Uterus (tissue), 3 donors: ENCODE measurements at regions not wholly inside any gene's neighbourhood (a gene's known extent, or its start where the extent isn't known, plus 50 kb on each side); places are given as distances from the start of the nearest gene placed in this dataset.
"Not testable (repeated sequence)": the region's sequence is repeated elsewhere in the genome, so short reads cannot be mapped to it uniquely, and the experiment has no call there.

ENCODE experiments used
- DNase-seq, 2 donors: peaks; one replicate each; pipeline ENCODE4 v3.0.0-alpha.2; 2019 to 2020
- H3K27ac ChIP-seq, 2 donors: fragments of 200-600 bp; sonication (generic); 1 replicate in 1 of 2; 2 replicates in 1 of 2; pipeline ENCODE4 v1.5.1; 2016 to 2018
- H3K27me3 ChIP-seq, 2 donors: fragments of 200-600 bp; sonication (generic); one replicate each; pipeline ENCODE4 v1.5.1; 2018 to 2019; ENCODE audit warnings: control low read depth in 1 of 2
- H3K36me3 ChIP-seq, 2 donors: fragments of 200-600 bp; sonication (generic); one replicate each; pipeline ENCODE4 v1.5.1; 2019; ENCODE audit warnings: control low read depth in 1 of 2
- H3K4me1 ChIP-seq, 2 donors: fragments of 200-600 bp; sonication (generic); one replicate each; pipeline ENCODE4 v1.5.1; 2018 to 2019; ENCODE audit warnings: control low read depth in 1 of 2
- H3K4me3 ChIP-seq, 2 donors: fragments of 200-600 bp; sonication (generic); 1 replicate in 1 of 2; 2 replicates in 1 of 2; pipeline ENCODE4 v1.5.1; 2018 to 2019; ENCODE audit warnings: mild to moderate bottlenecking in 1 of 2
- H3K9me3 ChIP-seq, 2 donors: fragments of 200-600 bp; sonication (generic); one replicate each; pipeline ENCODE4 v1.5.1; 2019; ENCODE audit warnings: control low read depth in 1 of 2
- CTCF ChIP-seq, 4 experiments: fragments of 200-600 bp in 2 of 4; fragments of 450-650 bp in 2 of 4; sonication (generic) in 2 of 4; IDR thresholded peaks; one replicate each; pipeline ENCODE4 v1.5.1; 2016 to 2019; ENCODE audit warnings: antibody characterized with exemption in 4 of 4, mild to moderate bottlenecking in 2 of 4, moderate library complexity in 1 of 4
- POLR2A ChIP-seq, 2 donors: fragments of 450-650 bp; IDR thresholded peaks; one replicate each; pipeline ENCODE4 v1.6.1; 2016; ENCODE audit warnings: antibody characterized with exemption in 2 of 2, mild to moderate bottlenecking in 1 of 2, moderate library complexity in 1 of 2
- intact Hi-C: fragments of 100-400 bp; cut with DNase I; formaldehyde crosslinking; loops from one replicate; pipeline ENCODE4 v1.15.1; 2023; ENCODE audit warnings: low total_unique reads
- donor health status: DM: yes; HTN: yes; CAD: no.

- Histone ChIP-seq H3K4me1 (no peaks in the 10 kb centered on the region), H3K9me3 (no peaks in the 10 kb centered on the region), H3K4me3 (no peak overlapping the region), H3K27ac (no peak overlapping the region), H3K36me3 (no peaks in the 10 kb centered on the region), H3K27me3 (no peaks in the 10 kb centered on the region)
- TF ChIP-seq CTCF (IDR thresholded peaks at IDR 0.05): no peak
- TF ChIP-seq POLR2A (IDR thresholded peaks at IDR 0.05): no peak
- intact Hi-C loops: no loop called here
- DNase-seq: no peak
These were observed 150.9 kb downstream of the OSTF1 start for GRCh38 chr9:75239176-75239575.

- intact Hi-C loops: no loop called here
These were observed 154.1 kb downstream of the OSTF1 start for GRCh38 chr9:75242426-75242825.

GRCh38 chr9:75246949-75247348, 158.6 kb downstream of the OSTF1 start:
- no peaks in the 10 kb centered on the region for H3K27me3 ChIP-seq
- H3K36me3 ChIP-seq: no peaks in the 10 kb centered on the region
- H3K27ac ChIP-seq: no peak overlapping the region
- H3K4me3 ChIP-seq: no peak overlapping the region
- TF ChIP-seq CTCF (IDR thresholded peaks at IDR 0.05): no peak
- no peak for TF ChIP-seq POLR2A (IDR thresholded peaks at IDR 0.05)
- H3K9me3 ChIP-seq: no peaks in the 10 kb centered on the region
- no peak for DNase-seq
- intact Hi-C loops: no loop called here
- H3K4me1 ChIP-seq: no peaks in the 10 kb centered on the region

More at GRCh38 chr9:75242426-75242825, 154.1 kb downstream of the OSTF1 start:
- DNase-seq: no peak
- H3K4me3 ChIP-seq: no peak overlapping the region
- no peak overlapping the region for H3K27ac ChIP-seq
- TF ChIP-seq CTCF (IDR thresholded peaks at IDR 0.05) (no peak), POLR2A (IDR thresholded peaks at IDR 0.05) (no peak)
- H3K4me1 ChIP-seq: no peaks in the 10 kb centered on the region
- no peaks in the 10 kb centered on the region for H3K9me3 ChIP-seq
- no peaks in the 10 kb centered on the region for H3K27me3 ChIP-seq
- no peaks in the 10 kb centered on the region for H3K36me3 ChIP-seq

GRCh38 chr9:75265525-75265972, 177.2 kb downstream of the OSTF1 start:
- H3K36me3 ChIP-seq: no peaks in the 10 kb centered on the region
- no peak overlapping the region for H3K27ac ChIP-seq
- DNase-seq: peak in 1 of 2 donors; percentile 19
- TF ChIP-seq POLR2A (IDR thresholded peaks at IDR 0.05) (no peak), CTCF (IDR thresholded peaks at IDR 0.05) (peak; percentile 52 to 81 (median 68))
- H3K4me3 ChIP-seq: no peak overlapping the region
- no peaks in the 10 kb centered on the region for H3K4me1 ChIP-seq
- no peaks in the 10 kb centered on the region for H3K27me3 ChIP-seq
- intact Hi-C loops: no loop called here
- no peaks in the 10 kb centered on the region for H3K9me3 ChIP-seq

- no peak for DNase-seq
- intact Hi-C loops: no loop called here
- H3K27ac ChIP-seq: no peak overlapping the region
- no peaks in the 10 kb centered on the region for H3K4me1 ChIP-seq
- H3K27me3 ChIP-seq: no peaks in the 10 kb centered on the region
- H3K36me3 ChIP-seq: no peaks in the 10 kb centered on the region
- no peaks in the 10 kb centered on the region for H3K9me3 ChIP-seq
- H3K4me3 ChIP-seq: no peak overlapping the region
- TF ChIP-seq CTCF (IDR thresholded peaks at IDR 0.05) (no peak), POLR2A (IDR thresholded peaks at IDR 0.05) (no peak)
These were observed 180.9 kb downstream of the OSTF1 start for GRCh38 chr9:75269197-75269596.

GRCh38 chr9:75273055-75273454, 184.7 kb downstream of the OSTF1 start:
- H3K9me3 ChIP-seq, intact Hi-C loops, H3K27me3 ChIP-seq: not testable (repeated sequence)

More at GRCh38 chr9:75273055-75273454, 184.7 kb downstream of the OSTF1 start:
- H3K4me3 ChIP-seq, H3K4me1 ChIP-seq, DNase-seq, H3K36me3 ChIP-seq, H3K27ac ChIP-seq: not testable (repeated sequence)
